Stimulated activated CD8-positive, alpha-beta memory T cell treated with anti-CD3 and anti-CD28 coated beads, Interleukin-2, amount 100 ng/mL, for 48 hours (primary cell): ENCODE measurements at regions not wholly inside any gene's neighbourhood (a gene's known extent, or its start where the extent isn't known, plus 50 kb on each side); places are given as distances from the start of the nearest gene placed in this dataset.
"Not testable (repeated sequence)": the region's sequence is repeated elsewhere in the genome, so short reads cannot be mapped to it uniquely, and the experiment has no call there.

Source experiments
- DNase-seq, 2 donors: peaks; one replicate each; pipeline ENCODE4 v3.0.0-alpha.2; 2020; ENCODE audit warnings: low read depth in 2 of 2

DNA sequence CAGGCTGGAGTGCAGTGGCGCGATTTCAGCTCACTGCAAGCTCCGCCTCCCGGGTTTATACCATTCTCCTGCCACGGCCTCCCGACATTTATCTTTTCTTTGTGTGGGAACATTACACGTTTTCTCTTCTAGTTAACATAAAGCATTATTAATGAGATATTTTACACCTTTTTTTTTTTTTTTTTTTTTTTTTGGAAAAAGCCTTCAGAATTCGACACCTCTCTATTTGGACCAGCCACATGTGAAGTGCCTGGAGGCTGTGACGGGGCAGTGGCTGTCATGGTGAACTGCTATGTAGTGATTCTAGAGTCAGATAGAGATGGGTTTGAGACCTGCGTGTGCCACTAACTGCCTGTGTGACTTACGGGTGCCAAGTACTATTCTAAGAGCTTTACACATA is 64.3 kb downstream of the SMIM38 start:
- no peak for DNase-seq

DNA sequence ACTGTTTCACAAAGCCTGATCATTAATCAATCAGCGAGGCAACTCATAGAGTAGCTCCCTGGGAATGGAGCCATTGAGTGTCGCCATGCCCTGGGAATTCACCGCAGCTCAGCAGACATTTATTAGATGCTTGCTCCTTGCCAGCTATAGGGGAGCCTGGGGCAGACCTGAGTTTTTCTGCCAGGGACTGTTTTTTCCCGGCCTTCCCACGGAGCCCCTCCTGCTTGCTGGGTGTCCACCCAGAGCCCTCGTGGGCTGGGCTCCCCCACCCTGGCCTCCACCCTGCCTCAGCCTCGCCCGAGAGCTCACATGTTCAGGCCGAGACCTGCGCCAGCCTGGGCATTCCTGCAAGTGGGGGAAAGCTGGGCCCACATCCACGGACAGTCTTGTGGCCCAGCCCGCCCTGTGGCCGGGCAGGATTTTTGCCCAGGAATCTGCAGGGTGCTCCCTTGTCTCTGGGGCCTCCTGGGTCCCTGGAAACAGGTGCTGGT is 64.9 kb downstream of the SMIM38 start:
- DNase-seq, result no peak

DNA sequence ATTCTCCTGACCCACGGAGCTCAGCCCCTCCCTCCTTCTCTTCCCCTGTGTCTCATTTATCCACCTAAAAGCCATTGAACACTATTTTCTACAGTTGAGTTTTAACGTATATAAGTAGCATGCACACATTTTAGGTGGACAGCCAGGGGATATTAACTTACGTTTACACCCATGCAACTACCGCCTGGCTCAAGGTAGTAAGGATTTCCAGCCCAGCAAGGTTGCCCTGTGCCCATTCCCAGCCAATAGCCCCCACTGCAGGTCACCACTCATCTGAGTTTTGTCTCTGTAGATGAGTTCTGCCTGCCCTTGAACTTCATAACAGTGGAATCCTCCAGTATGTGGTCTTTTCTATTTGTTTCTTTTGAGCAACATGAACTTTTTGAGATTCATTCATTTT is 65.4 kb downstream of the SMIM38 start:
- no peak for DNase-seq

DNA sequence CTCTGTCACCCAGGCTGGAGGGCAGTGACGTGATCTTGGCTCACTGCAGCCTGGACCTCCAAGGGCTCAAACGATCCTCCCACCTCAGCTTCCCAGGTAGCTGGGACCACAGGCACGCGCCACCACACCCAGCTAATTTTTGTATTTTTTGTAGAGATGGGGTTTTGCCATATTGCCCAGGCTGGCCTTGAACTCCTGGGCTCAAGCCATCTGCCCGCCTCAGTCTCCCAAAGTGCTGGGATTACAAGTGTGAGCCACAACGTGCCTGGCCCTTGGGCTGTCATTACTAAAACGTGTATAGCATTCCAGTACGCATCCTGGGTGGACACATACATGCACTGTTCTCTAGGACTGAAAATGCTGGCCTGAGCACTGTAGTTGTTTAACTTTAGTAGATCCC is 65.9 kb downstream of the SMIM38 start:
- DNase-seq, result not testable (repeated sequence)

DNA sequence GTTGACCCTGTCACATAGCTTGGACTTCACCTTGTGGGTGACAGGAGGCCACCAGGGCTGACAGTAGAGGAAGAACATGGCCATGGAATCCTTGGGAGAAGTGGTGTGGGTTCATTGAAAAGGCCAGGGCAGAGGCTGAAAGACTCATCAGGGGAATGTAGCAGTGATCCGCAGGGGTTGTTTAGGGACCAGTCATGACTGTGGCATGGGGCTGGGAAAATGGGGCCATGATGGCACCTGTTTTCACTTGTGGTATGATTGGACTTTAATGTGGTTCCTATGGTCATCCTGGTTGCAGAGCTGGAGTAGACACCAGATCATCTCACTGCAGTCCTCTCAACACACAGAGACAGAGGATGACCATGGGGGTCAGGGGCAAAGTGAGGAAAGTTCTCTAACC is 66.7 kb upstream of the MYEOV start:
- DNase-seq, result no peak

DNA sequence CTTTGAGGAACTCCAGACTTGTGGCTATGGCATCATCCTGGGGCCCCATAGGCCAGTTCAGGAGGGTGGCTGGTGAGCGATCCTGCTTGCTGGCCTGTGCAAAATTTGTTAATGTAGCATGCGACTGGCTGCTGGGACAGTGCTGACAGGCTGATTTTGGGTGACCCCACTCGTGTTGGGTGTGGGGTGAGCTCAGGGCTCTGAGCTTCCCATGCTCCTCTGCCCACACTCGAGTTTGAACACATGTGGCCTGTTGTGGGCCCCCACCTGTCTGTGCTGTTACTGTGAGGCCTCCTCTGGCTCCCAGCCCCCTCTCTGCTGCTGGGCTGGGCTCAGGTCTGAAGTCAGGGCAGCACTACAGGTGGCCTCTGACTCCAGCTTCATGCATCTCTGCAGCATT is 64.4 kb upstream of the MYEOV start:
- no peak for DNase-seq

DNA sequence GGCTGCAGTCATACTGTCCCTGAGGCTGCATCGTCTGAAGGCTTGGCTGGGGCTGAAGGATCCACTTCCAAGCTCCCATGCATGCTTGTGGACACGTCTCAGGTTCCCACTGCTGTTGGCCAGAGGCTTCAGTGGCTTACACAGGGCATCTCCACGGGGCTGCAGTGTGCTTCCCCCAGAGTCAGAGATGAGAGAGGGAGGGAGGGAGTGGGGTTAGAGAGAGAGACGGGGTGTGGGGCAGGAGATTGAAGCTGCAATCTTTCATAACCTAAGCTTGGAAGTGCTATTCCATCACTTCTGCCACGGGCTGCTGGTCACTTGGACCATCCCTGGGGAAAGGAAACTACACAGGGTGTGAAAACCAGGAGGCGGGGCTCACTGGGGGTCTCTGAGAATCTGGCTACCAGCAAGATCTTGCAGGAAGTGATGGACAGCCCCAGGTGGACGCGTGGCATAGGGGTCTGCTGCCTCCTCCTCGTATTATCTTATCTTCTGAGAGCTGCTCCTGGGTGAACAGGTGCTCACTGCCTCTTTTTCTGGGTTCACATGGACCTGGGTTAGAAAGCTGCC is 63.0 kb upstream of the MYEOV start:
- DNase-seq, result no peak

DNA sequence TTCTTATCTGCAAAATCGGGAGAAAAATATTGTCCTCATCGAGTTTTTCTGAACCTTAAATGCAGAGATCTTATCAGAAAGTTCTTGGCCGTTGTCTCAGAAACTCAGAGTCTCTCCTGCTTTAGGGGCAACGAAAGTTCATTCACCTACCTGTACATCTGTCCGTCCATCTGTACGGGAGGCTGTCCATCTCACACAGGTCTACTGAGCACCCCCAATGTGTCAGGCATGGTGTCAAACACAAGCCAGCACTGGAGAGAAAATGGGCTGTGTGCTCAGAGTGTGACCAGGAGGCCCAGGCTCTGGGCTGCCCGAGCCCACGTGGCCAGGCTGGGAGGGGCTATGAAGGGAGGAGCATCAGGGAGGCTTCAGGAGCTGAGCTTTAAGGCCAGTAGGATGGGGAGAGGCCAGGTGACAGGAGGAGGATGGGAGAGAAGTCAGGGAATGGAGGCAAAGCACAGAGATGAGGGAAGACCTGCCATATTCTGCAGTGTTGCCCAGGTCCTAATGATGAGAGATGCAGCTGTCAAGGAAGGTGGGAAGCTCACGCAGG is 62.4 kb upstream of the MYEOV start:
- DNase-seq, result no peak

DNA sequence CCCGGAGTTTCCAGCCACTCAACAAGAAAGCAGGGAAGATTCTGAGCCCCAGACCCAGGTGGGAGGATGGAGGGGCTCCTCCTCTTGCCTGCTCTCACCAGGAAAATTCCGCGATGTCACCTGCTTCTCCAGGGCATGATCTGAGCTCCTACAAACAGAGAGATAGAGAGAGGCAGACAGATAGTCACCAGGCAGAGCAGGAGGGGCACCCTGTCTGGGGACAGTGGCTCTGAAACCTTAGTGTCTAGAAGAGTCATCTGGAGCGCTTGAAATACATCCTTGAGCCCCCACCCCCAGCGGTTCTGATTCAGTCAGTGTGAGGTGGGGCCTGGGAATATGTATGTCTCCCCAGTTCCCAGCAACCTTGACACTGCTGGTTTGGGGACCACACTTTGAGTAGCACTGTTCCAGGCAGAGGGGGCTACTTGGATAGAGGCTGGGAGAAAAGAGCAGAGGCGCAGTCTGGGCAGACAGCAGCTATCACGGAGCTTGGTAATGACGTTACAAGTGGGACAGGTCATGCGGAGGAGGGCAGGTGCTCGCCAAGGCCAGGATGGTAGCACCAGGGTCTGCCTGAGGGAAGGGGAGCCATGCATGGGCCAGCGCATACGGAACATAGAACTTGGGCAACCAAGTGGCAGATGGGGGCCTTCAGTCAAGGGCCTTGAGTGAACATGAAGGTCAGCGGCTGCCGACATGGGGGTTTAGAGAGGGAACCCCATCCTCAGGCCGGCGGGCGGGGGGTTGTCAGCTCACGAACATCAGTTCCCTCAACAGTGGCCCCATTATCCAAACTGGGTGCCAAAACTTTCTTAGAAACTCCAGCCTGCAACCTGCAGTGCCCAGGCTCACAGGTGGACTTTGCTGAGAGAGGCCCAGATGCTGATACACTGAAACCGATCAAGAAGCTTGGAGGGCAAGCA is 60.9 kb upstream of the MYEOV start:
- DNase-seq, result no peak

DNA sequence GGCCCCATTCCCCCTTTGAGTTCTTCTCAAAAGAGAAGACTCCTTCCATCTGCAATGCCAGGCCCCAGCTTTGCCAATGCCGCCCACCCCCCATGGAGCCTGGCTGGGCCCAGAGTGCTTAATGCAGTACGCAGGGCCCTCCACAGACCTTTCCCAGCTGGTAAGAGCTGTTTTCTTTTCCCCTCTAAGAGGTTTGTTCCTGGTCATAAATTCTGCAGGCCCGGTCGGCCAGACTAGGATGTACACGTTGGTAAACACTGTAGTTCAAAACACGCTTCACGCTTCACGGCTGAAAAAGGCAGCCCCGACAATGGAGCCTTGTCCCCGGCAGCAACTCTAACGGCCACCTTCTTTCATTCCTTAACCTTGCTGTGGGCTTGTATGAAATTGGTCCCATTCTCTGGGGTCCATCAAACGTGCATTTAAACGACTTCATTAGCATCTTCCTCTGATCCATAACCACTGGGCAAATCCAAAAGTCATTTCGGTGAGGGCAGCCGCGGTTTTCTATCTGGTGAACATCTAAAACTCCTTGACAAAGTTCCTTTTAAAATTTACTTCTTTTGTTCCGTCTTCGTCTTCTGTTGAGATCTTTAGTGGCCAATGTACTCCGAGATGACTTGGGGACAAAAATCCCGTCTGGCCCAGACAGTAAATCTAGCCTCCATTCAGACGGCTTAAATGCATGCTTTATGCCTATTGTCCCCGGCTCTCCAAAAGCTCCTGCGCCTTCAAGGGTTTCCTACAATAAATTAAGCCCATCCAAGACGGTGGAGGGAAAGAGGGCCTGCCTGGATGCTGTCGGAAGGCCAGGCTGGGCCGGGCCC is 60.0 kb upstream of the MYEOV start:
- DNase-seq, result no peak

DNA sequence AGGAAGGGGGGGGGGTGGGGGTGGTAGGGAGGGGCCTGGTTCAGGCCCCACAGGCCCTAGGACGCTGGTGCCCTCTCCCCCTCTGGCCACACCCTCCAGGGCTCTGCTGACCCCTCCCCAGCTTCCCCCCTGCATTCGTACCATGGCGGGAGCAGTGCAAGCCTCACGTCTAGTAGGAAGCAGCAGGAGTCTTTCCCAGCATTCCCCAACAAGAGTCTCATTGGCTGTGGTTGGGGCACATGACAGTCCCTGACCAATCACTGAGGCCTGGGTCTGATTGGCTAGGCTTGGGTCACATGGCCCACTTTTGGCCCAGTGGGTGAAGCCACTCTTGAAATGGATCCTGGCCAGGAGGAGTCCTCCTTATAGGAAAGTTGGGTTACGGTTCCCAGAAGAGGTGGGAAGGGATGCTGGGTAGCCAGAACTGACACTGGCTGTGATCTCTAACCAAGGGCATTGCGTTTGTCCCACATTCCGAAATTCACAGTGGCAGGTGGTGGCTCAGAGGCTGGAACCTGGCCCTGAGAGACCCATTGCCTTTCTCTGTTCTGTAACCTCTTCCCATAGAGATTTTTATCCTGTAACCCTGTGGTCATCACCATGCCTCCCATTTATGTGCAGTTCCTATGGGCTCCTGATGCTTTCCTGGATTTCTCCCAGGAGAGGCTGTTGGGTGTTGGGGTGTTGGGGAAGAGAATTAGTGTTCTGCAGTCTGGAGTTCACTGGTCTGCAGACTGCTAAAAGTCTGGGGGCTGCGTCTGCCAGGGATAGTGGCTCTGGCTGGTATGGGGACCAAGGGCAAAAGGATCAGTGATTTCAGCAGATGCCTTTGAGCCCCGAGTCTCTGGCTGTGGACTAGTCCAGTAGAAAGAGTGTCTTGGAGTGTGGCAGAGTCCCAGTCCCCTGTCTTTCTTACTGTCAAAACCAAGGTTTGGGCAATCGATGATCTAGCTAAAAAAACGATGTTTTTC is 58.9 kb upstream of the MYEOV start:
- no peak for DNase-seq

DNA sequence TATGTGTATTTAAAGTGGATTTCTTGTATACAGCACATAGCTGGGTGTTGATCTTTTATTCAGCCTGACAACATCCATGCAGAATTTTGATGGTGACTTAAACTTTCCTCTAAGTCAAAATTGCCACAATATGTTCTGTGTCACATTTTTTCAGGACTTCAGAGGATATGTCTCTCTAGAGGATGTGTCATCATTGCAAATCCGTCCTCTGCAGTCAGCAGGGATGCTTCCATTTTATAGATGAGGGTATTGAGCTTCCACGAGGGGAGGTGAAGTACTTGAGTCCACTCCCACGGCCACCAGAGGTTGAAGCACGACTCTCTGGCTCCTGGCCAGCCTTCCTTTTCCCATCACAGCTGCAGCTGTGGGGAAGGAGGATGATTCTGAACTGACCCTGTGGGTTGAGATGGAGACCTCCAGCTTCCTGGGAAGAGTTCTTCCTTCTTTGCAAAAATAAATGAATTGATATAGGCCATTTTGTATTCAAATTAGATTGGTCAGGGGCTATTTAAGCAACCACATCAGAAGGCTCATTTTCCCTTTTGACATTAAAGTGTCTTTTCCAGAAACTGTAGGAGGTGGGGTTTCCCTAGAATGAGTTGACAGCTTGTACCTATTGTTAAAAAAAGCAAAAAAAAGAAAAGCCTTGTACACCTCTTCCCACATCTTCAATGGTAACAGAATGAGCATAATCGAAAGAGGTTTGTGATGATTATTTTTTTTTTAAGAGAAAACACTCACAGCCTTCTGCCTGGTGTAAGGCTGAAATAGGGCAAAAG is 55.2 kb upstream of the MYEOV start:
- no peak for DNase-seq

DNA sequence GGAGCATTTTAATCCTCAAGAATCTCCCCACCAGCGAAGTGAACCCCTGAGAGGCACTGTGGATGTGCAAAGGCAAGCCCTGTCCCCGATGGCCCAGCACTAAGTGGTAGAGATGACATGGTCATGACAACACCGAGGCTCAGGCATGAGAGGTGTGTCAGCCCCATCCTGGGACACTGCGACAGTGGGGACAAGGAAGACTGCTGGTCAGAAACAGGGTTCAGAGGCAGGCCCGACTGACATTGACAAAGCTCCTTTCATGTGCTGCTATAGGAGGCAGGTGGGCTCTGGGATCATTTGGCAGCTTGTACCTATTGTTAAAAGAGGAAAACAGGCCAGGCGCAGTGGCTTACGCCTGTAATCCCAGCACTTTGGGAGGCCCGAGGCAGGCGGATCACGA is 54.3 kb upstream of the MYEOV start:
- DNase-seq, result no peak

DNA sequence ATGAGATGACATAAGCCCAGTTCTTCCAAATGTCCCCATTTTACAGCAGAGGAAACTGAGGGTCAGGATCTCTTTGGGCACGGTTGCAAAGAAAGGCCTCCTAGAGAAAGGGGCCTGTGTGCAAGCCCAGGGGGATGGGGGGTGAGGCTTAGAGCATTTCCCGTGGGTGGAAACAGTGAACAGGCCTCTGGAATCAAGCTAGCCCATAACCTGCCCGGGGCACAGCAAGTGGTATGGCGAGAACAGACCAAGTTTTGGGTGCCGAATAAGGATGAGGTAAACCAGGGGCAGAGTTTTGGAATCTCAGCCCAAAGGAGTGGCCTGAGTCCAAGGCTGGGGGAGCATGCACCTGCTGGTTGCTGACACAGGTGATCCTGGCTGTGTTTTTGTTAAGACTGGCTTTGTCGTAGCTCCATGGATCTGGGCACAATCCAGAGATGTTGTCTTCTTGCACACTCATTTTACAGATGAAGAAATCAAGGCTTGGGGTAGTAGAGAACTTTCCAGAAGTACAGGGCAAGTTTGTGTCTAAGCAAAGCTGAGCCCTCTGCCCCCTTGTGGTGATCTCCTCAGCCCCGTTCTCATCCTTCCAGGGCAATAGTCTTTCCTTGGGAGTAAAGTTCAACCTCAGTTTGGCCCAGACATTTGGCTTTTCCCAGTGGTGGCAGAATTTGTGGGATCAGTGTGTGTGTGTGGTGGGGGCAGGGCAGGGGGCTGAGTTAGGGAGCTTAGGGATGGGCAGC is 53.5 kb upstream of the MYEOV start:
- DNase-seq, result no peak

DNA sequence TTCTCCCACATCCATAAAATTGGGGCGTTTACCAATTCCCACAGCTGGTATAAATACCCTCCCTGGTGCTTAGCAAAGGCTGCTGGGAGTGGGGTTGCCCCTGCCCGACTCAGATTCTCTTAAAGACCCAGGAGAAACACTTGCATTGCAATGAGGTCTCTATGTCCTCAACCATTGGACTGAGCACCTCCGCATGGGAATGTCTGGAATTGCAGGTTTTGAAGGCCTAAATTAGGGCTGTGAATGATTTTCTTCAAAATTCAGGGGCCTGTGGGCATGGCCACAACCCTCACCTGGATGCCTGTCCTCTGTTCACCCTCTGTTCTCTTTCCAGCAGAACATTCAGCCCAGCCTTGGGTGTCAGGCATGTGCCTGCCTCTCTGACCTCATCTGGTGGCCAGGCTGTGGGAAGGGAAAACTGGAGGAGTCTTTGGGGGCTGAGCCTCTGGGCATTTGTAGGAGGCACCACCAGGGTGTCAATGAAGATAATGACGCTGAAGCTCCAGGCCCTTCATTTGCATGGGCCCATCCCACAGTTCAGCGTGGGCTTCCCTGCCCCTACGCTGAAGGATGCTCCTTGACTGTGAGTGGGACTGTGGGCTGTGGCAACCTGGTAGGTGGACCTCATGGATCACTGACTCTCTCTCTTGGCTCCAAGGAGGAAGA is 52.7 kb upstream of the MYEOV start:
- DNase-seq, result no peak

DNA sequence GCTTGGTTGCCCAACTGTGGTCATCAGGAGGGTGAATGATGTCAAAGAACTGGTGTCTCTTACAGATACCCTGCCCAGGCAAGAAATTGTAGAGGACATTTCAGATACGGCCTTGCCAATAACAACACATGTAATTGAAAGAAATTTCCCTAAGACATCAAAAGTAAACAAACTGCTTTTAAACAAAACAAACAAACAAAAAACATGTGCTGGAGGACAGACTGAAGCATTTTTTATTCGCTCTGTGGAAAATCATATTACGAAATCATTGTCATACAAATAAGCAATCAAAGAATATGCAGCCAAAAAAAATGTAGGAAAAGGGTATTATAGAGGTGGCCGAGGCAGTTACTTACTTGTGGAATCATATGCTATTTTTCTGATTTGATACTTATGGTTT is 52.1 kb upstream of the MYEOV start:
- DNase-seq, result no peak

DNA sequence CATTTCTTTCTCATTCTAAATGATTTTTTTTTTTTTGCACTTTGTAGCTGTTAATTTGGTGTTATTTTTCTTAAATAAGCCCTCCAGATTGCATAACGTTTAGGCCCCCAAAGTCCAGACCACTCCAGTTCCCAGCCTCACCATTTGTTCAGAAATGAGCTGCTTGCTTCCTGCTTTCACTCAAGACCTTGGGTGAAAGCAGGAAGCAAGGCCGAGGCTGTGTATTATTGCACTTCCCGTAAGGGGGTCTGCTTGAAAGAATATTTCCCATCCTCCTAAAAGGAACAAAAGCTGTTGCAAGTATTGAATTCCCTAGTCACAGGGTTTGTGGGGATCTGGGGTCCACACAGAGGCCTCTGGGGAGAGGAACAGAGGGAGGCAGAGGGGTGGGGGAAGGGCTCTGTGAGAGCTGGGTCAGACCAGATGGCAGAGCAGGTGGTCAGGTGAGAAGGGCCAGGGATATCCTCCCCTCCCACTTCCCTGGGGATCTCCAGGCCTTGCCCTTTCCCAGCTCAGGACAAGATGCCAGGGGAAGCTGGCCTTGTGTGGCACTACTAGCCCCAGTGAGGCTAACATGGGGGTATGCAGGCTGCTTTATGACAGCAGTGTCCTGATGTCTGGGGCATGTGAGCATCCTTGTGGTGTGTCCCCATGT is 51.6 kb upstream of the MYEOV start:
- DNase-seq, result no peak

DNA sequence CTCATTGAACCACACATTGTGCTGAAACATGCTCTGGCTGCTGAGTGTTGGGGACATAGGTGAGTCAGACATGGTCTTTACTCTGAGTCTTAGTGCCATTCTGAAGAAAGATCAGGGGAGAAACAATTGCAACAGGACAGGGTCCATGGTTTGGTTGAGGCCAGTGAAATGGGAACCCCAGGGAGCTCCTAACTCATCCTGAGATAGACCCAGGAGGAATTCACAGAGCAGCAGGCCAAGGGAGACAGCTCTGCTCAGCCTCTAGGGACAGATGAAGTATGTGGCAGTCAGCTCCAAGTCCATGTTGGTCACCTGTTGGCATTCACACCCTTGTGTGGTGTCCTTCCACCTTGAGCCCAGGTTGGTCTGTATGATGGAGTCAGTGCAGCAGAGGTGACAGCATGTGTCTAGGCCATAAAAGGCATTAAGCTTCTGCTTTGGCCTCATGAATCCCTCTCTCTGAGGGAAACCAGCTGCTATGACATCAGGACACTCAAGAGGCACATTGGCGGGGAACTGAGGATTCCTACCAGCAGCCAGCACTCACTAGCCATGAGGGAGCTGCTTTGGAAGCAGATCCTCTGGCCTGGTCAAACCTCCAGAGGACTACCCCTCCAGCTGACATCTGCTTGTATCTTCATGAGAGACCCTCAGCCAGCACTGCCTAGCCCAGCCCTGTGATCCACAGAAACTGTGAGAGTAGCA is 50.3 kb upstream of the MYEOV start:
- no peak for DNase-seq
